ENCODE measurements at regions not wholly inside any gene's neighbourhood (a gene's known extent, or its start where the extent isn't known, plus 50 kb on each side); places are given as distances from the start of the nearest gene placed in this dataset.

DNA sequence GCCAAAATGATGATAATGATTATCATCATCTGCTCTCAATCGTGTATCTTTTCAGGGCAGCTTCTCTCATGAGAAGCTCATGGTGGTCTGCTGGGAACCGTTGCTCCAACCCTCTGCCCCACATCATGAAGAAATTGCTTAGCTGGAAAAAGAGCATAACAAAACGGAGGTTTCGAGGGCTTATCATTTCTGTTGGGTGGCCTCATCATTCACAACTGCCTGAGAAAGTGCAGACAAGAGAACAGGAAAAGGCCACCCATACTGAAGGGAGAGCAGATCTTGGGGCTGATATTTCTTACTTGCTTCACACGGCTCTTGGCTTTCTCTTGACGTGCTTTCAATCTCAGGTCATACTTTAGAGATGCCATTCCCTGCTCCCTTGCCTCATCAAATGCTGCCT, 471.6 kb downstream of the CD83 start:
- Histone ChIP-seq H3F3A (ENCODE audit: insufficient read depth) (no peaks in the 10 kb centered on the region), H4K20me1 (ENCODE audit: low read depth, low read length) (no peaks in the 10 kb centered on the region), H3K36me3 (ENCODE audit: low read length) (no peaks in the 10 kb centered on the region), H3K9me3 (ENCODE audit: insufficient read depth, low read length) (no peaks in the 10 kb centered on the region), H3K79me2 (ENCODE audit: insufficient read depth, low read length) (no peaks in the 10 kb centered on the region), H3K4me2 (ENCODE audit: low read depth, low read length, poor library complexity, severe bottlenecking) (no peak overlapping the region), H3K9me2 (replicated peaks; ENCODE audit: insufficient read depth, low read length) (no peaks in the 10 kb centered on the region), H3K9ac (ENCODE audit: low read length) (no peak overlapping the region), H3K27me3 (ENCODE audit: low read length) (no peaks in the 10 kb centered on the region), H3K4me3 (ENCODE audit: insufficient read depth, low read length, poor library complexity, severe bottlenecking) (no peak overlapping the region), H2AFZ (ENCODE audit: low read depth, low read length, severe bottlenecking) (no peak overlapping the region), H3K27ac (ENCODE audit: low read depth, low read length) (no peak overlapping the region)
- TF ChIP-seq, protein P1, sequence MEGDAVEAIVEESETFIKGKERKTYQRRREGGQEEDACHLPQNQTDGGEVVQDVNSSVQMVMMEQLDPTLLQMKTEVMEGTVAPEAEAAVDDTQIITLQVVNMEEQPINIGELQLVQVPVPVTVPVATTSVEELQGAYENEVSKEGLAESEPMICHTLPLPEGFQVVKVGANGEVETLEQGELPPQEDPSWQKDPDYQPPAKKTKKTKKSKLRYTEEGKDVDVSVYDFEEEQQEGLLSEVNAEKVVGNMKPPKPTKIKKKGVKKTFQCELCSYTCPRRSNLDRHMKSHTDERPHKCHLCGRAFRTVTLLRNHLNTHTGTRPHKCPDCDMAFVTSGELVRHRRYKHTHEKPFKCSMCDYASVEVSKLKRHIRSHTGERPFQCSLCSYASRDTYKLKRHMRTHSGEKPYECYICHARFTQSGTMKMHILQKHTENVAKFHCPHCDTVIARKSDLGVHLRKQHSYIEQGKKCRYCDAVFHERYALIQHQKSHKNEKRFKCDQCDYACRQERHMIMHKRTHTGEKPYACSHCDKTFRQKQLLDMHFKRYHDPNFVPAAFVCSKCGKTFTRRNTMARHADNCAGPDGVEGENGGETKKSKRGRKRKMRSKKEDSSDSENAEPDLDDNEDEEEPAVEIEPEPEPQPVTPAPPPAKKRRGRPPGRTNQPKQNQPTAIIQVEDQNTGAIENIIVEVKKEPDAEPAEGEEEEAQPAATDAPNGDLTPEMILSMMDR (IDR thresholded peaks at IDR 0.05; ENCODE audit: insufficient read depth, low read length, poor library complexity, severe bottlenecking), result no peak
- TF ChIP-seq EZH2phosphoT487 (conservative IDR thresholded peaks at IDR 0.05; ENCODE audit: low read length), result no peak

DNA sequence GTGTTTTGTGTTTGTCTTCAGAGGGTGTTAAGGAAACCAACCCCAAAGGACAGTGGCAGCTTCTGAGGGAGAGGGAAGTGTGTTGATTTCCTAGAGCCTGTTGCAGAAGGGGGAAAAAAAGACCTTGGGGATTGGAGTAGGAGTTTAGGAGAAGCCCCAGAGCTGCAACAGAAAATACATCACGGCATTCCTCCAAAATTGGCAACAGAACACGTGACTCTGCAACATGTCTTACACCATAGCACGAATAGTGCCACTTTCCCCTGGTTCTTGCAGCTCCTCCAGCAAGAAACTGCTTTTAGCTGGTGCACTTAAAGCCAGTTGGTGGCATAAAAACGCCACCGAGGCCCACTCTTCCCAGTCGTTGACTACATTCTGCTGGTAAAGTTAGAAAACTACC, 473.0 kb downstream of the CD83 start:
- no peaks in the 10 kb centered on the region for H3K79me2 ChIP-seq (ENCODE audit: insufficient read depth, low read length)
- H3K4me2 ChIP-seq (ENCODE audit: low read depth, low read length, poor library complexity, severe bottlenecking), result no peak overlapping the region
- no peaks in the 10 kb centered on the region for H3K9me2 ChIP-seq (replicated peaks; ENCODE audit: insufficient read depth, low read length)
- H3K27ac ChIP-seq (ENCODE audit: low read depth, low read length), result no peak overlapping the region
- H3K9ac ChIP-seq (ENCODE audit: low read length), result no peak overlapping the region
- TF ChIP-seq EZH2phosphoT487 (conservative IDR thresholded peaks at IDR 0.05; ENCODE audit: low read length), result no peak
- TF ChIP-seq, protein P1 (IDR thresholded peaks at IDR 0.05; ENCODE audit: insufficient read depth, low read length, poor library complexity, severe bottlenecking), result no peak
- H3K36me3 ChIP-seq (ENCODE audit: low read length), result no peaks in the 10 kb centered on the region
- H3K9me3 ChIP-seq (ENCODE audit: insufficient read depth, low read length), result no peaks in the 10 kb centered on the region
- H3F3A ChIP-seq (ENCODE audit: insufficient read depth), result no peaks in the 10 kb centered on the region
- no peak overlapping the region for H3K4me3 ChIP-seq (ENCODE audit: insufficient read depth, low read length, poor library complexity, severe bottlenecking)
- no peaks in the 10 kb centered on the region for H4K20me1 ChIP-seq (ENCODE audit: low read depth, low read length)
- no peak overlapping the region for H2AFZ ChIP-seq (ENCODE audit: low read depth, low read length, severe bottlenecking)
- H3K27me3 ChIP-seq (ENCODE audit: low read length), result no peaks in the 10 kb centered on the region

DNA sequence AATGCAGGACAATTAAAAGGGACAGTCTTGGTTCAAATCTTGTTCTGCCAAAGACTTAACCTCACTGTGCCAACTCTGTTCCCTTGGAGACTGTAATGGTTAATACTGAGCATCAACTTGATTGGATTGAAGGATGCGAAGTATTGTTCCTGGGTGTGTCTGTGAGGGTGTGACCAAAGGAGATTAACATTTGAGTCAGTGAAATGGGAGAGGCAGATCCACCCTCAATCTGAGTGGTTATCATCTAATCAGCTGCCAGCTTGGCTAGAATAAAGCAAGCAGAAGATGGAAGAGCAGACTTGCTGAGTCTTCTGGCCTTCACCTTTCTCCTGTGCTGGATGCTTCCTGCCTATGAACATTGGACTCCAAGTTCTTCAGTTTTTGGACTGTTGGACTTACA, 474.4 kb downstream of the CD83 start:
- no peak overlapping the region for H3K4me3 ChIP-seq (ENCODE audit: insufficient read depth, low read length, poor library complexity, severe bottlenecking)
- no peak overlapping the region for H3K4me2 ChIP-seq (ENCODE audit: low read depth, low read length, poor library complexity, severe bottlenecking)
- H3F3A ChIP-seq (ENCODE audit: insufficient read depth), result no peaks in the 10 kb centered on the region
- no peaks in the 10 kb centered on the region for H3K9me2 ChIP-seq (replicated peaks; ENCODE audit: insufficient read depth, low read length)
- no peaks in the 10 kb centered on the region for H3K79me2 ChIP-seq (ENCODE audit: insufficient read depth, low read length)
- TF ChIP-seq EZH2phosphoT487 (conservative IDR thresholded peaks at IDR 0.05; ENCODE audit: low read length), result no peak
- TF ChIP-seq, protein P1 (IDR thresholded peaks at IDR 0.05; ENCODE audit: insufficient read depth, low read length, poor library complexity, severe bottlenecking), result no peak
- no peak overlapping the region for H3K27ac ChIP-seq (ENCODE audit: low read depth, low read length)
- H4K20me1 ChIP-seq (ENCODE audit: low read depth, low read length), result no peaks in the 10 kb centered on the region
- no peak overlapping the region for H3K9ac ChIP-seq (ENCODE audit: low read length)
- no peaks in the 10 kb centered on the region for H3K27me3 ChIP-seq (ENCODE audit: low read length)
- no peaks in the 10 kb centered on the region for H3K9me3 ChIP-seq (ENCODE audit: insufficient read depth, low read length)
- H3K36me3 ChIP-seq (ENCODE audit: low read length), result no peaks in the 10 kb centered on the region
- H2AFZ ChIP-seq (ENCODE audit: low read depth, low read length, severe bottlenecking), result no peak overlapping the region
